HEK293T (cell line): ENCODE measurements at regions not wholly inside any gene's neighbourhood (a gene's known extent, or its start where the extent isn't known, plus 50 kb on each side); places are given as distances from the start of the nearest gene placed in this dataset.
"Not testable (repeated sequence)": the region's sequence is repeated elsewhere in the genome, so short reads cannot be mapped to it uniquely, and the experiment has no call there.

ENCODE experiments used
- CTCF ChIA-PET: fragments of 350-600 bp; formaldehyde crosslinking; extraction: SDS; loops from one replicate; lab custom pipeline; 2021; ENCODE audit warnings: antibody characterized with exemption, inconsistent platforms; lab: Yijun Ruan, JAX
- POLR2A ChIA-PET: fragments of 350-600 bp; formaldehyde crosslinking; extraction: SDS; loops from one replicate; lab custom pipeline; 2020; ENCODE audit warnings: antibody characterized with exemption, inconsistent platforms; lab: Yijun Ruan, JAX
- DNase-seq: peaks from one replicate; pipeline ENCODE4 v3.0.0; 2012; ENCODE audit warnings: mixed read lengths; ENCODE audit errors: extremely low spot score
- ARNT ChIP-seq: fragments of 450-650 bp; IDR thresholded peaks from 2 replicates; pipeline ENCODE4 v1.6.1; 2017; ENCODE audit warnings: mild to moderate bottlenecking
- BHLHE40 ChIP-seq: fragments of 450-650 bp; IDR thresholded peaks from 2 replicates; pipeline ENCODE4 v1.6.1; 2016; ENCODE audit warnings: mild to moderate bottlenecking, moderate library complexity, borderline replicate concordance
- CTBP1 ChIP-seq: fragments of 450-650 bp; IDR thresholded peaks from 2 replicates; pipeline ENCODE4 v1.6.1; 2016; ENCODE audit warnings: borderline replicate concordance
- ELF4 ChIP-seq: fragments of 450-650 bp; IDR thresholded peaks from 2 replicates; pipeline ENCODE4 v1.6.1; 2017; ENCODE audit warnings: antibody characterized with exemption
- FOXA1 ChIP-seq: fragments of 450-650 bp; IDR thresholded peaks from 2 replicates; pipeline ENCODE4 v1.6.1; 2016; ENCODE audit warnings: mild to moderate bottlenecking
- FOXK2 ChIP-seq: fragments of 450-650 bp; IDR thresholded peaks from 2 replicates; pipeline ENCODE4 v1.6.1; 2016; ENCODE audit warnings: mild to moderate bottlenecking
- FOXM1 ChIP-seq: fragments of 450-650 bp; IDR thresholded peaks from 2 replicates; pipeline ENCODE4 v1.6.1; 2017; ENCODE audit warnings: mild to moderate bottlenecking, borderline replicate concordance
- HDGF ChIP-seq: fragments of 450-650 bp; IDR thresholded peaks from 2 replicates; pipeline ENCODE4 v1.6.1; 2017; ENCODE audit warnings: antibody characterized with exemption, borderline replicate concordance
- L3MBTL2 ChIP-seq: fragments of 450-650 bp; conservative IDR thresholded peaks from 2 replicates; pipeline ENCODE4 v1.6.1; 2016; ENCODE audit warnings: mild to moderate bottlenecking
- LEF1 ChIP-seq: fragments of 450-650 bp; IDR thresholded peaks from 2 replicates; pipeline ENCODE4 v1.6.1; 2017; ENCODE audit warnings: mild to moderate bottlenecking, borderline replicate concordance
- NFRKB ChIP-seq: fragments of 450-650 bp; IDR thresholded peaks from 2 replicates; pipeline ENCODE4 v1.6.1; 2016; ENCODE audit warnings: mild to moderate bottlenecking, moderate library complexity
- PKNOX1 ChIP-seq: fragments of 450-650 bp; IDR thresholded peaks from 2 replicates; pipeline ENCODE4 v1.6.1; 2016
- SP1 ChIP-seq: fragments of 450-650 bp; IDR thresholded peaks from 2 replicates; pipeline ENCODE4 v1.6.1; 2017
- SUZ12 ChIP-seq: fragments of 450-650 bp; IDR thresholded peaks from 2 replicates; pipeline ENCODE4 v1.6.1; 2016; ENCODE audit warnings: mild to moderate bottlenecking
- TARDBP ChIP-seq: fragments of 450-650 bp; IDR thresholded peaks from 2 replicates; pipeline ENCODE4 v1.6.1; 2016
- ZNF384 ChIP-seq: fragments of 450-650 bp; IDR thresholded peaks from 2 replicates; pipeline ENCODE4 v1.6.1; 2016

- no peak for DNase-seq
- TF ChIP-seq LEF1 (no peak), HDGF (no peak), SP1 (no peak), PKNOX1 (no peak), FOXA1 (no peak)
- ChIA-PET POLR2A (no interaction called here), CTCF (no interaction called here)
Observed at GRCh38 chr7:45295222-45295621, 137.6 kb downstream of the RAMP3 start.

DNA sequence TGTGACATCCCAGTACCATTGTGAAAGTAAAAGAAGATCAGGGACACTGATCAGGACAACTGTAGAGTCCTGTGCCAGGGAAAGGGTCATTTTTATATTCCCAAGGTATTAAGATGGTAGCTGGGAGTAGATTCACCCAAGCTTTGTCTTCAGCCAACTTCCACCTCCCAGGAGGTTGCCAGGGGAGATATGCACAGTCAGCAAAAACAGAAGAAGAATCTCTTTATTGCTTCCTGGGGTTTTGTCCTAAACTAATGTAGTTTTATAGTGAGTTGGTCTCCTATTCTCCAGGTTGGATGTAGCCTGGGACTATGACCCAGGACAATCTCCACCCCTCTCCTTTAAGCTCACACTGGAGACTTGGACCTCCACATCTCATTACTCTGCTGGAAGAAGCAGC is 139.2 kb downstream of the RAMP3 start:
- DNase-seq: no peak
- POLR2A ChIA-PET: no interaction called here
- no peak for TF ChIP-seq FOXA1
- TF ChIP-seq HDGF: no peak
- TF ChIP-seq SP1: no peak
- no peak for TF ChIP-seq LEF1
- CTCF ChIA-PET: no interaction called here

DNA sequence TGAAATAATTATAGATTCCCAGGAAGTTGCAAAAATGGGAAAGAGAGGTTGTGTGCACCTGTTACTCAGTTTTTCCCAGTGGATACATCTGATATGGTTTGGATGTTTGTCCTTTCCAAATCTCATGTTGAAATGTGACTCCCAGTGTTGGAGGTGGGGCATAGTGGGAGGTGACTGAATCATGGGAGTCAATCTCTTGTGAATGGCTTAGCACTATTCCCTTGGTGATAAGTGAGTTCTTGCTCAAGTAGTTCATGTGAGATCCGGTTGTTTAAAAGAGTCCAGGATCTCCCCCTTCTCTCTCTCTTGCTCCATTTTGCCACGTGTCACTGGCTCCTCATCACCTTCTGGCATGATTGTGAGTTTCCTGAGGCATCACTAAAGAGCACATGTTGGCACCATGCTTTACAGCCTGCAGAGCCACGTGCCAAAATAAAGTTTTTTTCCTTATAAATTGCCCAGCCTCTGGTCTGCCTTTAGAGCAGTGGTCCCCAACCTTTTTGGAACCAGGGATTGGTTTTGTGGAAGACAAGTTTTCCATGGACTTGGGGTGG is 149.2 kb downstream of the RAMP3 start:
- no peak for TF ChIP-seq TARDBP
- no peak for TF ChIP-seq L3MBTL2
- no peak for DNase-seq
- ChIA-PET POLR2A (no interaction called here), CTCF (no interaction called here)

DNA sequence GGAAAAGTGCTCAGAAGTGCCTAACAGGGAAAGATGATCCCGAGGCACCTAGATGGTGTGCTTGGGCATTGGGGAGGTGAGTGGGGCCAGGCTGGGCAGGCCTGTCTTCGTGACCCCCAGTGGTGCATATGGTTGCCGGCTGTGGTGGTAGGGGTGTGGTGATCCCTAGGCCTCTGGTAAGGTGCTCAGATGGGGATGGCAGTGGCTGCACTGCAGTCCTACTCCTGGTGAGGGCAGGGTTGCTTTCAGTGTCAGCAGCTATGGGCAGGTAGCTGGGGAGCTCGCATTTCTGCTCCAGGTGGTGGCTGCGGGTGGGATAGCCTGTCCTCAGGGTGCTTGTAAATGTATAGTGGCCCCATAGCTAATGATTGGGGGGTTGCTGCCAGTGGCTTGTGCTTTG is 154.0 kb downstream of the RAMP3 start:
- no peak for DNase-seq
- TF ChIP-seq SP1: no peak
- TF ChIP-seq PKNOX1: no peak
- TF ChIP-seq FOXM1: no peak
- TF ChIP-seq SUZ12: no peak
- CTCF ChIA-PET: no interaction called here
- POLR2A ChIA-PET: no interaction called here

DNA sequence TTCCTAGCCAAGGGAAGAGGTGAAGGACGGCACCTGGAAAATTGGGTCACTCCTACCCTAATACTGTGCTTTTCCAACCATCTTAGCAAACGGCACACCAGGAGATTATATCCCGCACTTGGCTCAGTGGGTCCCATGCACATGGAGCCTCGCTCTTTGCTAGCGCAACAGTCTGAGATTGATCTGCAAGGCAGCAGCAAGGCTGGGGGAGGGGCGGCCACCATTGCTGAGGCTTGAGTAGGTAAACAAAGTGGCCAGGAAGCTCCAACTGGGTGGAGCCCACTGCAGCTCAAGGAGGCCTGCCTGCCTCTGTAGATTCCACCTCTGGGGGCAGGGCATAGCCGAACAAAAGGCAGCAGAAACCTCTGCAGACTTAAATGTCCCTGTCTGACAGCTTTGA is 157.9 kb downstream of the RAMP3 start:
- CTCF ChIA-PET, DNase-seq, POLR2A ChIA-PET: not testable (repeated sequence)

DNA sequence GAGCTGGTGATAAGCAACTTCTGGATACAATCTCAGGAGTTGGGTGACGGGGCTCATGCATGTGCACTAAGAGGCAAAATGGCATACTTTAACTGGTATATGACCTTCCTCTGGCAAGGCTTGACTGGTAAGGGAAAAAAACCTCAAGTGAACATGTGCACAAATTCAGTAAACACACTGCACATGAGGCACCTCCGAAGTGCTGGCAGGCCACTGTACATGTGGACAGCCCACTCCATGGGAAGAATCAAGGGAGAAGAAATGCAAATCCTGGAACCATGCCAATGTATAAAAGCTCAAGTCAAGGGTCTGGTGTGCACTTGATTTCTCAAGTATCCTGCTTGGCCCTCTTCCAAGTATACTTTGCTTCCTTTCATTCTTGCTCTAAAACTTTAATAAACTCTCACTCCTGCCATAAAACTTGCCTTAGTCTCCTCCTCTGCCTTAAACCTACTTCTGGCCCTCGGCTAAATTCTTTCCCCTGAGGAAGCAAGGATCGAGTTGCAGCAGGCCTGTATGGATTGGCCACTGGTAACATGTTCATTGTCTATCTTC is 167.2 kb downstream of the RAMP3 start:
- DNase-seq: no peak
- TF ChIP-seq BHLHE40 (no peak), ZNF384 (no peak), SP1 (no peak), SUZ12 (no peak), TARDBP (no peak), L3MBTL2 (no peak), PKNOX1 (no peak), ARNT (no peak), FOXM1 (no peak), HDGF (no peak), CTBP1 (no peak), ELF4 (no peak), LEF1 (no peak), FOXA1 (no peak), NFRKB (no peak), FOXK2 (no peak)
- ChIA-PET CTCF (no interaction called here), POLR2A (interaction anchor here (0.6 kb wide), 1 partner anchor 437 kb away, joined by 5 read pairs; no protein-coding TSS in a partner anchor)

- ChIA-PET POLR2A (interaction anchor here (0.6 kb wide), 1 partner anchor 436 kb away, joined by 5 read pairs; no protein-coding TSS in a partner anchor), CTCF (interaction anchor here (0.7 kb wide), 1 partner anchor 65 kb away, joined by 6 read pairs; no protein-coding TSS in a partner anchor)
- no peak for DNase-seq
- no peak for TF ChIP-seq CTBP1
- no peak for TF ChIP-seq TARDBP
- TF ChIP-seq L3MBTL2: no peak
- no peak for TF ChIP-seq ARNT
- no peak for TF ChIP-seq SP1
- TF ChIP-seq SUZ12: no peak
- TF ChIP-seq ELF4: no peak
Observed at GRCh38 chr7:45325378-45325777, 167.8 kb downstream of the RAMP3 start.
